ENCODE measurements at regions not wholly inside any gene's neighbourhood (a gene's known extent, or its start where the extent isn't known, plus 50 kb on each side); places are given as distances from the start of the nearest gene placed in this dataset.

- no peak for TF ChIP-seq REST (IDR thresholded peaks at IDR 0.05; ENCODE audit: unreplicated experiment)
- TF ChIP-seq EZH2 (IDR thresholded peaks at IDR 0.05; ENCODE audit: low read depth, unreplicated experiment): no peak
- TF ChIP-seq STAT1 (IDR thresholded peaks at IDR 0.05; ENCODE audit: unreplicated experiment): no peak
- TF ChIP-seq ZNF331 (CRISPR knock-in tag; IDR thresholded peaks at IDR 0.05; ENCODE audit: low read depth): no peak
- no peak for TF ChIP-seq EZH2phosphoT487 (IDR thresholded peaks at IDR 0.05; ENCODE audit: unreplicated experiment)
- TF ChIP-seq POLR2AphosphoS5 (IDR thresholded peaks at IDR 0.05; ENCODE audit: low read depth): no peak
- TF ChIP-seq JUNB (IDR thresholded peaks at IDR 0.05; ENCODE audit: unreplicated experiment): no peak
- TF ChIP-seq CREB1 (CRISPR knock-in tag; IDR thresholded peaks at IDR 0.05; ENCODE audit: low read depth): no peak
- TF ChIP-seq ZNF114 (CRISPR knock-in tag; IDR thresholded peaks at IDR 0.05): no peak
- no peak for TF ChIP-seq NANOG (IDR thresholded peaks at IDR 0.05; ENCODE audit: borderline replicate concordance)
Observed at GRCh38 chr9:75505654-75506053, 384.8 kb upstream of the PCSK5 start (continued).

- ATAC-seq (no peak), DNase-seq (ENCODE audit: low spot score) (no peak)
- H3K9me2 ChIP-seq (ENCODE audit: insufficient read depth): peaks cover 11% of the 10 kb centered on the region; the same call in 1 of the 2 replicates
- no peak overlapping the region for H3K4me3 ChIP-seq
- H3K27ac Mint-ChIP-seq: no peak overlapping the region
- H3K27me3 Mint-ChIP-seq (ENCODE audit: insufficient read depth, low read depth, poor library complexity): no peaks in the 10 kb centered on the region
- peaks cover 8% of the 10 kb centered on the region; the same call in 2 of the 3 replicates for H3K36me3 Mint-ChIP-seq (ENCODE audit: low read depth)
- H3K4me1 ChIP-seq (ENCODE audit: insufficient read depth): no peaks in the 10 kb centered on the region
- H3K9me3 Mint-ChIP-seq: no peaks in the 10 kb centered on the region; the same call in 1 of the 3 replicates
- H3K4me3 Mint-ChIP-seq: no peak overlapping the region
- H3K4me1 Mint-ChIP-seq: no peaks in the 10 kb centered on the region
- no peak overlapping the region for H3K27ac ChIP-seq (ENCODE audit: low read depth)
- H3K4me2 ChIP-seq: no peak overlapping the region
- H2AFZ ChIP-seq: no peak overlapping the region
- no peaks in the 10 kb centered on the region for H3K27me3 ChIP-seq (ENCODE audit: insufficient read depth)
- H3F3A ChIP-seq (replicated peaks; ENCODE audit: low read depth): no peaks in the 10 kb centered on the region
- no peaks in the 10 kb centered on the region for H3K79me2 ChIP-seq (replicated peaks; ENCODE audit: insufficient read depth)
- no peaks in the 10 kb centered on the region for H4K20me1 ChIP-seq (replicated peaks; ENCODE audit: insufficient read depth)
- H3K36me3 ChIP-seq (ENCODE audit: insufficient read depth): no peaks in the 10 kb centered on the region
- TF ChIP-seq CREB1 (CRISPR knock-in tag; IDR thresholded peaks at IDR 0.05; ENCODE audit: low read depth): no peak
- no peak for TF ChIP-seq REST (IDR thresholded peaks at IDR 0.05; ENCODE audit: unreplicated experiment)
- no peak for TF ChIP-seq ETS1 (IDR thresholded peaks at IDR 0.05)
- no peak for TF ChIP-seq CTCF (conservative IDR thresholded peaks at IDR 0.05; ENCODE audit: low read depth in 2 of 2)
- TF ChIP-seq NANOG (IDR thresholded peaks at IDR 0.05; ENCODE audit: borderline replicate concordance): no peak
- no peak for TF ChIP-seq ZNF331 (CRISPR knock-in tag; IDR thresholded peaks at IDR 0.05; ENCODE audit: low read depth)
- TF ChIP-seq EZH2 (IDR thresholded peaks at IDR 0.05; ENCODE audit: low read depth, unreplicated experiment): no peak
Observed at GRCh38 chr9:75529463-75529862, 361.0 kb upstream of the PCSK5 start.
